Tibial nerve (tissue), 4 donors: ENCODE measurements at regions not wholly inside any gene's neighbourhood (a gene's known extent, or its start where the extent isn't known, plus 50 kb on each side); places are given as distances from the start of the nearest gene placed in this dataset.

Experiments
- DNase-seq, 2 donors: peaks; one replicate each; pipeline ENCODE4 v3.0.0-alpha.2; 2019; ENCODE audit warnings: low spot score in 2 of 2
- H3K27ac ChIP-seq, 4 donors: fragments of 200-600 bp; sonication (generic) in 3 of 4; one replicate each; pipeline ENCODE4 v1.5.1; 2017 to 2019; ENCODE audit warnings: mild to moderate bottlenecking in 1 of 4
- H3K27me3 ChIP-seq, 2 donors: fragments of 200-600 bp; sonication (generic) in 1 of 2; one replicate each; pipeline versions ENCODE4 v1.5.1 to v1.6.0; 2017 to 2019
- H3K36me3 ChIP-seq, 3 donors: fragments of 200-600 bp; sonication (generic); one replicate each; pipeline ENCODE4 v1.5.1; 2018 to 2019
- H3K4me1 ChIP-seq, 4 donors: fragments of 200-600 bp; sonication (generic) in 3 of 4; one replicate each; pipeline ENCODE4 v1.5.1; 2017 to 2019
- H3K4me3 ChIP-seq, 4 donors: fragments of 200-600 bp; sonication (generic) in 3 of 4; one replicate each; pipeline ENCODE4 v1.5.1; 2017 to 2019; ENCODE audit warnings: mild to moderate bottlenecking in 1 of 4, moderate library complexity in 1 of 4
- H3K9me3 ChIP-seq, 4 donors: fragments of 200-600 bp; sonication (generic) in 3 of 4; one replicate each; pipeline ENCODE4 v1.5.1; 2017 to 2019
- CTCF ChIP-seq, 5 experiments: fragments of 200-600 bp in 3 of 5; fragments of 450-650 bp in 2 of 5; sonication (generic) in 3 of 5; IDR thresholded peaks; one replicate each; pipeline ENCODE4 v1.5.1; 2016 to 2019; ENCODE audit warnings: antibody characterized with exemption in 5 of 5, mild to moderate bottlenecking in 3 of 5, moderate library complexity in 2 of 5
- EP300 ChIP-seq, 2 donors: sonication (generic); formaldehyde crosslinking; IDR thresholded peaks; one replicate each; pipeline ENCODE4 v1.6.1; 2017; ENCODE audit warnings: antibody characterized with exemption in 2 of 2, mild to moderate bottlenecking in 1 of 2
- POLR2A ChIP-seq, 2 donors: fragments of 450-650 bp; IDR thresholded peaks; one replicate each; pipeline ENCODE4 v1.6.1; 2017; ENCODE audit warnings: antibody characterized with exemption in 2 of 2, mild to moderate bottlenecking in 2 of 2, moderate library complexity in 2 of 2
- WGBS, 2 donors: methylation state at CpG; one replicate each; pipeline ENCODE4 v1.1.5; 2018; 5-methylcytosine and 5-hydroxymethylcytosine counted together

GRCh38 chr18:28766027-28766426 is 589.1 kb upstream of the CDH2 start:
- 64 to 68% methylated on average over 2 of the region's 2 CpGs for WGBS, 2 donors
- H3K36me3 ChIP-seq: no peaks in the 10 kb centered on the region
- H3K27ac ChIP-seq: no peak overlapping the region
- H3K27me3 ChIP-seq: no peaks in the 10 kb centered on the region
- DNase-seq: no peak
- TF ChIP-seq POLR2A (IDR thresholded peaks at IDR 0.05): no peak
- TF ChIP-seq EP300 (IDR thresholded peaks at IDR 0.05): no peak
- no peak overlapping the region for H3K4me3 ChIP-seq
- no peaks in the 10 kb centered on the region for H3K4me1 ChIP-seq
- no peaks in the 10 kb centered on the region for H3K9me3 ChIP-seq

- 79 to 85% methylated on average over 5 of the region's 5 CpGs for WGBS, 2 donors
- TF ChIP-seq CTCF (IDR thresholded peaks at IDR 0.05): no peak
- TF ChIP-seq POLR2A (IDR thresholded peaks at IDR 0.05): no peak
- TF ChIP-seq EP300 (IDR thresholded peaks at IDR 0.05): no peak
- no peak for DNase-seq
- no peaks in the 10 kb centered on the region for H3K4me1 ChIP-seq
- no peaks in the 10 kb centered on the region for H3K9me3 ChIP-seq
- H3K27ac ChIP-seq: no peak overlapping the region
- no peak overlapping the region for H3K4me3 ChIP-seq
- H3K36me3 ChIP-seq: no peaks in the 10 kb centered on the region
- H3K27me3 ChIP-seq: no peaks in the 10 kb centered on the region
Measured at GRCh38 chr18:28760299-28760698, 583.4 kb upstream of the CDH2 start.

GRCh38 chr18:28757466-28758008 is 580.6 kb upstream of the CDH2 start:
- WGBS, 2 donors: 86 to 90% methylated on average over 3 of the region's 3 CpGs
- Histone ChIP-seq H3K9me3 (no peaks in the 10 kb centered on the region), H3K4me3 (no peak overlapping the region), H3K27me3 (no peaks in the 10 kb centered on the region), H3K4me1 (no peaks in the 10 kb centered on the region), H3K36me3 (no peaks in the 10 kb centered on the region), H3K27ac (no peak overlapping the region)
- TF ChIP-seq EP300 (IDR thresholded peaks at IDR 0.05) (no peak), POLR2A (IDR thresholded peaks at IDR 0.05) (no peak), CTCF (IDR thresholded peaks at IDR 0.05) (no peak)
- no peak for DNase-seq

- no peak overlapping the region for H3K27ac ChIP-seq
- no peaks in the 10 kb centered on the region for H3K4me1 ChIP-seq
- 86 to 90% methylated on average over 4 of the region's 4 CpGs for WGBS, 2 donors
- H3K36me3 ChIP-seq: no peaks in the 10 kb centered on the region
- TF ChIP-seq POLR2A (IDR thresholded peaks at IDR 0.05) (no peak), CTCF (IDR thresholded peaks at IDR 0.05) (no peak), EP300 (IDR thresholded peaks at IDR 0.05) (no peak)
- no peaks in the 10 kb centered on the region for H3K27me3 ChIP-seq
- H3K9me3 ChIP-seq: no peaks in the 10 kb centered on the region
- no peak for DNase-seq
- no peak overlapping the region for H3K4me3 ChIP-seq
Measured at GRCh38 chr18:28743115-28743514, 566.2 kb upstream of the CDH2 start.

GRCh38 chr18:28740575-28740974 is 563.6 kb upstream of the CDH2 start:
- 64 to 90% methylated on average over 1 of the region's 1 CpG for WGBS, 2 donors

More at GRCh38 chr18:28740575-28740974, 563.6 kb upstream of the CDH2 start:
- Histone ChIP-seq H3K9me3 (no peaks in the 10 kb centered on the region), H3K4me1 (no peaks in the 10 kb centered on the region), H3K4me3 (no peak overlapping the region), H3K27me3 (no peaks in the 10 kb centered on the region), H3K36me3 (no peaks in the 10 kb centered on the region), H3K27ac (no peak overlapping the region)
- TF ChIP-seq POLR2A (IDR thresholded peaks at IDR 0.05) (no peak), EP300 (IDR thresholded peaks at IDR 0.05) (no peak), CTCF (IDR thresholded peaks at IDR 0.05) (no peak)
- DNase-seq: no peak
